ENCODE measurements at regions not wholly inside any gene's neighbourhood (a gene's known extent, or its start where the extent isn't known, plus 50 kb on each side); places are given as distances from the start of the nearest gene placed in this dataset.

DNA sequence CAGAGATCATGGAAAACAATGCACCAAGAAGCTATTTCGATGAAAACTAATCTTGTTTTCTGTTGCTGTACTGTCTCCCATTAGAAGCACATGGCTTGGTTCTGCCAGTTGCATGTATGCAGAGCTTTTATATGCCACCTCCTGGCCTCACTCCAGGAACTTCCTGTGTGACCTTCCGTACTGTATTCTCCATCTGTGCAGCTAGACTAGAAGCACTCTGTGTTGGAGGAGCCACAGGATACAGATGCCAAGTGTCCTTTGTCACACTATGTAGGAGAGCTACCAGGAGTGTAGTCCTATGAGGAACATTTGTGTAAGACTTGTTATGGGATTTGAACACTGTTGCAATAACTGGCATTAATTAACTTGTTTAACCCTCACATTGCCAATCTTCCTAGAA, 503.5 kb upstream of the TPK1 start:
- Histone ChIP-seq H2BK15ac (ENCODE audit: low read length) (no peak overlapping the region), H2BK5ac (ENCODE audit: low read depth, low read length) (no peak overlapping the region), H3K36me3 (ENCODE audit: control insufficient read depth in 2 of 4, insufficient read depth in 4 of 4, low read length in 3 of 4) (no peaks in the 10 kb centered on the region), H3K4me2 (ENCODE audit: insufficient read depth in 1 of 2, low read depth in 2 of 2, low read length in 2 of 2) (no peak overlapping the region), H4K20me1 (replicated peaks in 1 of 2; ENCODE audit: control insufficient read depth in 1 of 2, insufficient read depth in 2 of 2, low read length in 2 of 2) (no peaks in the 10 kb centered on the region), H3K9me3 (ENCODE audit: insufficient read depth in 2 of 2, low read depth in 1 of 2, low read length in 1 of 2) (no peaks in the 10 kb centered on the region), H3K79me2 (ENCODE audit: control insufficient read depth in 1 of 2, insufficient read depth in 2 of 2, low read length in 2 of 2) (no peaks in the 10 kb centered on the region), H2AFZ (ENCODE audit: low read length) (no peak overlapping the region), H3K23ac (ENCODE audit: insufficient read length) (no peak overlapping the region), H3K23me2 (ENCODE audit: low read depth, low read length) (no peaks in the 10 kb centered on the region), H3K9ac (replicated peaks in 1 of 4; ENCODE audit: extremely low read depth in 1 of 4, low read depth in 3 of 4, low read length in 3 of 4) (no peak overlapping the region), H4K5ac (ENCODE audit: insufficient read length, low read depth, low read length) (no peak overlapping the region), H2BK120ac (replicated peaks; ENCODE audit: low read depth, low read length) (no peak overlapping the region), H3K27me3 (replicated peaks in 1 of 4; ENCODE audit: control insufficient read depth in 3 of 4, extremely low read depth in 1 of 4, insufficient read depth in 3 of 4, low read length in 3 of 4) (no peaks in the 10 kb centered on the region), H3K4ac (replicated peaks; ENCODE audit: insufficient read length, low read depth, low read length) (no peak overlapping the region), H2BK12ac (ENCODE audit: low read depth, low read length) (no peak overlapping the region), H3K14ac (ENCODE audit: insufficient read length) (no peak overlapping the region), H3K4me3 (ENCODE audit: extremely low read depth in 1 of 4, insufficient read depth in 2 of 4, low read depth in 3 of 4, low read length in 4 of 4) (no peak overlapping the region), H2BK20ac (ENCODE audit: low read length) (no peak overlapping the region), H3K56ac (replicated peaks; ENCODE audit: insufficient read length, low read depth, low read length) (no peak overlapping the region), H3K27ac (ENCODE audit: low read depth, low read length) (no peak overlapping the region), H4K8ac (ENCODE audit: extremely low read depth, insufficient read depth, low read length) (no peak overlapping the region), H3K79me1 (ENCODE audit: low read depth, low read length) (no peaks in the 10 kb centered on the region), H3K4me1 (replicated peaks in 1 of 4; ENCODE audit: control insufficient read depth in 3 of 4, insufficient read depth in 4 of 4, low read length in 3 of 4) (no peaks in the 10 kb centered on the region), H2AK5ac (ENCODE audit: low read depth, low read length) (no peak overlapping the region), H4K91ac (replicated peaks; ENCODE audit: insufficient read length, low read length) (no peak overlapping the region), H3K18ac (ENCODE audit: extremely low read depth, low read length) (no peak overlapping the region)
- TF ChIP-seq HDAC2 (IDR thresholded peaks at IDR 0.05; ENCODE audit: borderline replicate concordance in 1 of 2, low read depth in 2 of 2, low read length in 2 of 2) = no peak
- TF ChIP-seq SIN3A (conservative IDR thresholded peaks at IDR 0.05 in 1 of 2, IDR thresholded peaks at IDR 0.05 in 1 of 2; ENCODE audit: low read depth in 1 of 2, low read length in 2 of 2) = no peak
- no peak for TF ChIP-seq SRF (IDR thresholded peaks at IDR 0.05; ENCODE audit: low read depth, low read length)
- TF ChIP-seq, protein P1, sequence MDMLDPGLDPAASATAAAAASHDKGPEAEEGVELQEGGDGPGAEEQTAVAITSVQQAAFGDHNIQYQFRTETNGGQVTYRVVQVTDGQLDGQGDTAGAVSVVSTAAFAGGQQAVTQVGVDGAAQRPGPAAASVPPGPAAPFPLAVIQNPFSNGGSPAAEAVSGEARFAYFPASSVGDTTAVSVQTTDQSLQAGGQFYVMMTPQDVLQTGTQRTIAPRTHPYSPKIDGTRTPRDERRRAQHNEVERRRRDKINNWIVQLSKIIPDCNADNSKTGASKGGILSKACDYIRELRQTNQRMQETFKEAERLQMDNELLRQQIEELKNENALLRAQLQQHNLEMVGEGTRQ (IDR thresholded peaks at IDR 0.05; ENCODE audit: low read length) = no peak
- TF ChIP-seq CHD2 (IDR thresholded peaks at IDR 0.05; ENCODE audit: low read length) = no peak
- no peak for TF ChIP-seq SIRT6 (IDR thresholded peaks at IDR 0.05; ENCODE audit: low read length)
- TF ChIP-seq, protein P2, sequence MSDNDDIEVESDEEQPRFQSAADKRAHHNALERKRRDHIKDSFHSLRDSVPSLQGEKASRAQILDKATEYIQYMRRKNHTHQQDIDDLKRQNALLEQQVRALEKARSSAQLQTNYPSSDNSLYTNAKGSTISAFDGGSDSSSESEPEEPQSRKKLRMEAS (IDR thresholded peaks at IDR 0.05) = no peak
- 97% methylated on average over 2 of the region's 2 CpGs; no CpG with 5 or more reads in 1 of the 2 experiments for WGBS, 2 experiments (ENCODE audit: extremely low coverage in 1 of 2, insufficient coverage in 1 of 2, insufficient read length in 1 of 2, insufficient replicate concordance in 2 of 2, low coverage in 1 of 2, low lambda C conversion rate in 2 of 2, missing lambda C conversion rate in 1 of 2)
- FAIRE-seq (no peak), DNase-seq (ENCODE audit: low read depth in 1 of 2, low spot score in 2 of 2) (no peak)
- ChIA-PET CTCF (ENCODE audit: partially characterized antibody) (interaction anchor here (1.1 kb wide), 1 partner anchor 452 kb away, joined by 6 read pairs; no protein-coding TSS in a partner anchor), POLR2A (ENCODE audit: partially characterized antibody) (no interaction called here)
